ENCODE measurements at regions not wholly inside any gene's neighbourhood (a gene's known extent, or its start where the extent isn't known, plus 50 kb on each side); places are given as distances from the start of the nearest gene placed in this dataset.

DNA sequence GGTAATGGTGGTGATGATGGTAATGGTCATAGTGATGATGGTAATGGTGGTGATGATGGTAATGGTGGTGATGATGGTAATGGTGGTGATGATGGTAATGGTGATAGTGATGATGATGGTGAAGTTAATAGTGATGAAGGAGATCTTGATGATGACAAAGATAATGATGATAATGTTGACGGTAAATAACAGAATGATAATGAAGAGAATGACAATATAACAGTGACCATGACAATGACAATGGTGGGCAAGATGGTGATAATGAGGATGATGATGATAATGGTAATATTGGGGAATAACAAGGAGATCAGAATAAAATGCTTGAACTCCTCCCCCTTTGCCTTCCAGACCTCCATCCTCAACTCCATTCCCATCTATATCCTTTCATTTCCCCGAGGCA is 233.3 kb upstream of the SFSWAP start:
- TF ChIP-seq POLR2A (IDR thresholded peaks at IDR 0.05; ENCODE audit: low read depth, low read length) (no peak), POLR2AphosphoS5 (IDR thresholded peaks at IDR 0.05; ENCODE audit: low read depth, low read length) (no peak)

All from GM12892 (cell line).